ENCODE measurements at regions not wholly inside any gene's neighbourhood (a gene's known extent, or its start where the extent isn't known, plus 50 kb on each side); places are given as distances from the start of the nearest gene placed in this dataset.

DNA sequence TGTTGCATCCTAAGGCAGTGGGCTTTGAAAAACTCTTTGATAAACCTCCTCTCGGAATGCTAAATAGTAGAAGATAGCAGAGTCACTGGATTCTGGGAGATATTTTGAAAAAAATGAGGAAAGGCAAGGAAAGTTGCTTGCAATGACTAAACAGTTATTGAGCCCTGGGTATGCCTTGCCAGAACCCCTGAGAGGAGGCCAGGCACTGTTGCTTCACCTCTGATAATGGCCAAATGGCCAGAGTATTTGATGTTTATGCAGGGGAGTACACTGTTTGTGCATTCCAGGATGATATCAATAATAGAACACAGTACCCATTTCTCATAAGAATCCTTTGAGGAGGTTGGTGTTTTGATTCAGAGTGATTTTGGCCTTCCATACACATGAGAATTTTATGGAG lies 935.1 kb upstream of the WWC1 start (continued):
- TF ChIP-seq, protein P1, sequence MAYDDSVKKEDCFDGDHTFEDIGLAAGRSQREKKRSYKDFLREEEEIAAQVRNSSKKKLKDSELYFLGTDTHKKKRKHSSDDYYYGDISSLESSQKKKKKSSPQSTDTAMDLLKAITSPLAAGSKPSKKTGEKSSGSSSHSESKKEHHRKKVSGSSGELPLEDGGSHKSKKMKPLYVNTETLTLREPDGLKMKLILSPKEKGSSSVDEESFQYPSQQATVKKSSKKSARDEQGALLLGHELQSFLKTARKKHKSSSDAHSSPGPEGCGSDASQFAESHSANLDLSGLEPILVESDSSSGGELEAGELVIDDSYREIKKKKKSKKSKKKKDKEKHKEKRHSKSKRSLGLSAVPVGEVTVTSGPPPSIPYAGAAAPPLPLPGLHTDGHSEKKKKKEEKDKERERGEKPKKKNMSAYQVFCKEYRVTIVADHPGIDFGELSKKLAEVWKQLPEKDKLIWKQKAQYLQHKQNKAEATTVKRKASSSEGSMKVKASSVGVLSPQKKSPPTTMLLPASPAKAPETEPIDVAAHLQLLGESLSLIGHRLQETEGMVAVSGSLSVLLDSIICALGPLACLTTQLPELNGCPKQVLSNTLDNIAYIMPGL (CRISPR knock-in tag; IDR thresholded peaks at IDR 0.05), result no peak
- TF ChIP-seq SMAD4 (CRISPR knock-in tag; IDR thresholded peaks at IDR 0.05), result no peak
- TF ChIP-seq, protein P2, sequence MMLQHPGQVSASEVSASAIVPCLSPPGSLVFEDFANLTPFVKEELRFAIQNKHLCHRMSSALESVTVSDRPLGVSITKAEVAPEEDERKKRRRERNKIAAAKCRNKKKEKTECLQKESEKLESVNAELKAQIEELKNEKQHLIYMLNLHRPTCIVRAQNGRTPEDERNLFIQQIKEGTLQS (CRISPR knock-in tag; conservative IDR thresholded peaks at IDR 0.05), result no peak
- no peak for TF ChIP-seq RORB (CRISPR knock-in tag; IDR thresholded peaks at IDR 0.05)
- TF ChIP-seq SP1 (CRISPR knock-in tag; conservative IDR thresholded peaks at IDR 0.05), result no peak
- no peak for TF ChIP-seq GTF2I (CRISPR knock-in tag; conservative IDR thresholded peaks at IDR 0.05)
- TF ChIP-seq, protein P3, sequence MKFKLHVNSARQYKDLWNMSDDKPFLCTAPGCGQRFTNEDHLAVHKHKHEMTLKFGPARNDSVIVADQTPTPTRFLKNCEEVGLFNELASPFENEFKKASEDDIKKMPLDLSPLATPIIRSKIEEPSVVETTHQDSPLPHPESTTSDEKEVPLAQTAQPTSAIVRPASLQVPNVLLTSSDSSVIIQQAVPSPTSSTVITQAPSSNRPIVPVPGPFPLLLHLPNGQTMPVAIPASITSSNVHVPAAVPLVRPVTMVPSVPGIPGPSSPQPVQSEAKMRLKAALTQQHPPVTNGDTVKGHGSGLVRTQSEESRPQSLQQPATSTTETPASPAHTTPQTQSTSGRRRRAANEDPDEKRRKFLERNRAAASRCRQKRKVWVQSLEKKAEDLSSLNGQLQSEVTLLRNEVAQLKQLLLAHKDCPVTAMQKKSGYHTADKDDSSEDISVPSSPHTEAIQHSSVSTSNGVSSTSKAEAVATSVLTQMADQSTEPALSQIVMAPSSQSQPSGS (CRISPR knock-in tag; IDR thresholded peaks at IDR 0.05; ENCODE audit: borderline replicate concordance, low read depth), result no peak
- TF ChIP-seq ZNF416 (CRISPR knock-in tag; IDR thresholded peaks at IDR 0.05), result no peak

DNA sequence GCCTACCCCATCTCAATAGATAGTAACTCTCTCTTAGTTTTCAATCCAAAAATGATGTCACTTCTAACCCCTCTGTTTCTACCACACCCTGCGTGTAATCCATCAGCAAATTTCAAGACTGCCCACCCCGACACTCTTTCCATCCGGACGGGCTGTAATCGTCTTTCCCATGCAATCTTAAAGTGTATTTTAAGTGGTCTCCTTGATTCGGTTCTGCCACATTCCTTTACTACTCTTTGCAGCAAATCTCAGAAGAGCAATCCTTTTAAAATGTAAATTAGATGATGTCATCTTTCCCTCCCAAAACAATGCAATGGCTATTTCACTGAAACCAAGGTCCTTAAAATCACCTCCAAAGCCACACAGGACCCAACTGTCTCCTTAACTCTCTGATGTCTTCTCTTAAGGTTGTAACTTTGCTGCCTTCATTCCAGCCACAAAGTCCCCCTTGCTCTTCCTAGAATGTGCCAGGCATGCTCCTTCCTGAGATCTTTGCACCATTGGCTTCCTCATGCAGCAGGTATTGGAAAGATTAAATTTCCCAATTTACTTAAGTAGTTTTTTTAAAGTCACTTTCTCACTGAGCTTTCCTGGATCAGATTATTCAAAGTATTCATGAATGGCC lies 932.5 kb upstream of the WWC1 start:
- Mint-ChIP-seq H3K36me3 (peaks cover 6% of the 10 kb centered on the region; the same call in 1 of the 2 replicates), H3K4me3 (no peak overlapping the region), H3K27me3 (ENCODE audit: low read depth) (no peaks in the 10 kb centered on the region), H3K4me1 (peaks cover 15% of the 10 kb centered on the region), H3K27ac (no peak overlapping the region), H3K9me3 (peaks cover 9% of the 10 kb centered on the region)
- POLR2A ChIA-PET, result no interaction called here
- TF ChIP-seq NR1H2 (CRISPR knock-in tag; IDR thresholded peaks at IDR 0.05) (no peak), IRF2 (CRISPR knock-in tag; IDR thresholded peaks at IDR 0.05; ENCODE audit: borderline replicate concordance, low read depth) (no peak), NFATC4 (CRISPR knock-in tag; IDR thresholded peaks at IDR 0.05) (no peak), GTF2I (CRISPR knock-in tag; conservative IDR thresholded peaks at IDR 0.05) (no peak)
- TF ChIP-seq, protein P4, sequence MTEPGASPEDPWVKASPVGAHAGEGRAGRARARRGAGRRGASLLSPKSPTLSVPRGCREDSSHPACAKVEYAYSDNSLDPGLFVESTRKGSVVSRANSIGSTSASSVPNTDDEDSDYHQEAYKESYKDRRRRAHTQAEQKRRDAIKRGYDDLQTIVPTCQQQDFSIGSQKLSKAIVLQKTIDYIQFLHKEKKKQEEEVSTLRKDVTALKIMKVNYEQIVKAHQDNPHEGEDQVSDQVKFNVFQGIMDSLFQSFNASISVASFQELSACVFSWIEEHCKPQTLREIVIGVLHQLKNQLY (CRISPR knock-in tag; IDR thresholded peaks at IDR 0.05), result no peak
- TF ChIP-seq, protein P5, sequence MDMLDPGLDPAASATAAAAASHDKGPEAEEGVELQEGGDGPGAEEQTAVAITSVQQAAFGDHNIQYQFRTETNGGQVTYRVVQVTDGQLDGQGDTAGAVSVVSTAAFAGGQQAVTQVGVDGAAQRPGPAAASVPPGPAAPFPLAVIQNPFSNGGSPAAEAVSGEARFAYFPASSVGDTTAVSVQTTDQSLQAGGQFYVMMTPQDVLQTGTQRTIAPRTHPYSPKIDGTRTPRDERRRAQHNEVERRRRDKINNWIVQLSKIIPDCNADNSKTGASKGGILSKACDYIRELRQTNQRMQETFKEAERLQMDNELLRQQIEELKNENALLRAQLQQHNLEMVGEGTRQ (CRISPR knock-in tag; IDR thresholded peaks at IDR 0.05), result no peak
- peak; percentile 87 for ATAC-seq
- CTCF ChIA-PET, result no interaction called here
- no peak for DNase-seq (ENCODE audit: low spot score)

DNA sequence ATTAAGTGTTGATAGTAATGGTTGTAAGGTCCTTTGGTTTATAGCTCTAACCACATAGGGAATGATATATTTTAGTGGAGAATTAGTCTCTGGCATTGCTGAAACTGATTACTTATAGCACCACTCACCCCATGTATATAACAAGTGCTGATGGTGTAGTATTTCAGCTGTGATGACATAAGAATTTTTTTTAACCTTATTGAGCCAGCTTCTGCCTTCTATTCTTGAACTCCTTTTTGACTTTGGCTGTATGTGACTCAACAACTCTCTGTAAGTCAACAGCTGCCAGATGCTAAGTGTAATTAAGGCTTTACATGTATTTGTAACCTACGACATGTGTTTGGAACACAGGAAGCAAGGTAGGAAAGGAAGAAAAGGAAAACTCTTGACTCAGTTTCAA lies 929.6 kb upstream of the WWC1 start:
- Mint-ChIP-seq H3K27me3 (ENCODE audit: low read depth) (no peaks in the 10 kb centered on the region), H3K4me1 (peaks cover 4% of the 10 kb centered on the region; the same call in 1 of the 2 replicates), H3K27ac (no peak overlapping the region), H3K36me3 (peaks cover 17% of the 10 kb centered on the region), H3K9me3 (peaks cover 18% of the 10 kb centered on the region), H3K4me3 (no peak overlapping the region)
- DNase-seq (ENCODE audit: low spot score), result no peak
- no peak for ATAC-seq
- CTCF ChIA-PET, result no interaction called here
- POLR2A ChIA-PET, result no interaction called here
- TF ChIP-seq ATF1 (CRISPR knock-in tag; IDR thresholded peaks at IDR 0.05) (no peak), GABPB1 (CRISPR knock-in tag; IDR thresholded peaks at IDR 0.05) (no peak)
- TF ChIP-seq, protein P6, sequence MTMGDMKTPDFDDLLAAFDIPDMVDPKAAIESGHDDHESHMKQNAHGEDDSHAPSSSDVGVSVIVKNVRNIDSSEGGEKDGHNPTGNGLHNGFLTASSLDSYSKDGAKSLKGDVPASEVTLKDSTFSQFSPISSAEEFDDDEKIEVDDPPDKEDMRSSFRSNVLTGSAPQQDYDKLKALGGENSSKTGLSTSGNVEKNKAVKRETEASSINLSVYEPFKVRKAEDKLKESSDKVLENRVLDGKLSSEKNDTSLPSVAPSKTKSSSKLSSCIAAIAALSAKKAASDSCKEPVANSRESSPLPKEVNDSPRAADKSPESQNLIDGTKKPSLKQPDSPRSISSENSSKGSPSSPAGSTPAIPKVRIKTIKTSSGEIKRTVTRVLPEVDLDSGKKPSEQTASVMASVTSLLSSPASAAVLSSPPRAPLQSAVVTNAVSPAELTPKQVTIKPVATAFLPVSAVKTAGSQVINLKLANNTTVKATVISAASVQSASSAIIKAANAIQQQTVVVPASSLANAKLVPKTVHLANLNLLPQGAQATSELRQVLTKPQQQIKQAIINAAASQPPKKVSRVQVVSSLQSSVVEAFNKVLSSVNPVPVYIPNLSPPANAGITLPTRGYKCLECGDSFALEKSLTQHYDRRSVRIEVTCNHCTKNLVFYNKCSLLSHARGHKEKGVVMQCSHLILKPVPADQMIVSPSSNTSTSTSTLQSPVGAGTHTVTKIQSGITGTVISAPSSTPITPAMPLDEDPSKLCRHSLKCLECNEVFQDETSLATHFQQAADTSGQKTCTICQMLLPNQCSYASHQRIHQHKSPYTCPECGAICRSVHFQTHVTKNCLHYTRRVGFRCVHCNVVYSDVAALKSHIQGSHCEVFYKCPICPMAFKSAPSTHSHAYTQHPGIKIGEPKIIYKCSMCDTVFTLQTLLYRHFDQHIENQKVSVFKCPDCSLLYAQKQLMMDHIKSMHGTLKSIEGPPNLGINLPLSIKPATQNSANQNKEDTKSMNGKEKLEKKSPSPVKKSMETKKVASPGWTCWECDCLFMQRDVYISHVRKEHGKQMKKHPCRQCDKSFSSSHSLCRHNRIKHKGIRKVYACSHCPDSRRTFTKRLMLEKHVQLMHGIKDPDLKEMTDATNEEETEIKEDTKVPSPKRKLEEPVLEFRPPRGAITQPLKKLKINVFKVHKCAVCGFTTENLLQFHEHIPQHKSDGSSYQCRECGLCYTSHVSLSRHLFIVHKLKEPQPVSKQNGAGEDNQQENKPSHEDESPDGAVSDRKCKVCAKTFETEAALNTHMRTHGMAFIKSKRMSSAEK (CRISPR knock-in tag; IDR thresholded peaks at IDR 0.05; ENCODE audit: borderline replicate concordance), result no peak
- TF ChIP-seq, protein P7, sequence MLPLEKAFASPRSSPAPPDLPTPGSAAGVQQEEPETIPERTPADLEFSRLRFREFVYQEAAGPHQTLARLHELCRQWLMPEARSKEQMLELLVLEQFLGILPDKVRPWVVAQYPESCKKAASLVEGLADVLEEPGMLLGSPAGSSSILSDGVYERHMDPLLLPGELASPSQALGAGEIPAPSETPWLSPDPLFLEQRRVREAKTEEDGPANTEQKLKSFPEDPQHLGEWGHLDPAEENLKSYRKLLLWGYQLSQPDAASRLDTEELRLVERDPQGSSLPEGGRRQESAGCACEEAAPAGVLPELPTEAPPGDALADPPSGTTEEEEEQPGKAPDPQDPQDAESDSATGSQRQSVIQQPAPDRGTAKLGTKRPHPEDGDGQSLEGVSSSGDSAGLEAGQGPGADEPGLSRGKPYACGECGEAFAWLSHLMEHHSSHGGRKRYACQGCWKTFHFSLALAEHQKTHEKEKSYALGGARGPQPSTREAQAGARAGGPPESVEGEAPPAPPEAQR (CRISPR knock-in tag; IDR thresholded peaks at IDR 0.05), result no peak
- TF ChIP-seq, protein P8, sequence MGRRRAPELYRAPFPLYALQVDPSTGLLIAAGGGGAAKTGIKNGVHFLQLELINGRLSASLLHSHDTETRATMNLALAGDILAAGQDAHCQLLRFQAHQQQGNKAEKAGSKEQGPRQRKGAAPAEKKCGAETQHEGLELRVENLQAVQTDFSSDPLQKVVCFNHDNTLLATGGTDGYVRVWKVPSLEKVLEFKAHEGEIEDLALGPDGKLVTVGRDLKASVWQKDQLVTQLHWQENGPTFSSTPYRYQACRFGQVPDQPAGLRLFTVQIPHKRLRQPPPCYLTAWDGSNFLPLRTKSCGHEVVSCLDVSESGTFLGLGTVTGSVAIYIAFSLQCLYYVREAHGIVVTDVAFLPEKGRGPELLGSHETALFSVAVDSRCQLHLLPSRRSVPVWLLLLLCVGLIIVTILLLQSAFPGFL (CRISPR knock-in tag; IDR thresholded peaks at IDR 0.05; ENCODE audit: borderline replicate concordance), result no peak
